Mesendoderm (in vitro differentiated cells): ENCODE measurements at regions not wholly inside any gene's neighbourhood (a gene's known extent, or its start where the extent isn't known, plus 50 kb on each side); places are given as distances from the start of the nearest gene placed in this dataset.

Experiments
- DNase-seq: peaks from one replicate; pipeline ENCODE4 v3.0.0; 2013
- H2AK5ac ChIP-seq: 2 replicates; pipeline ENCODE4 v1.6.1; 2013; ENCODE audit warnings: low read length, inconsistent platforms
- H2BK120ac ChIP-seq: 2 replicates; pipeline ENCODE4 v1.6.1; 2013; ENCODE audit warnings: low read depth, mild to moderate bottlenecking, low read length, moderate library complexity, mixed read lengths
- H2BK15ac ChIP-seq: replicated peaks from 2 replicates; pipeline ENCODE4 v1.6.1; 2013; ENCODE audit warnings: low read depth, mild to moderate bottlenecking, moderate library complexity
- H2BK5ac ChIP-seq: 2 replicates; pipeline ENCODE4 v1.6.1; 2013; ENCODE audit warnings: low read length, inconsistent platforms
- H3K18ac ChIP-seq: 2 replicates; pipeline ENCODE4 v1.6.1; 2013; ENCODE audit warnings: mild to moderate bottlenecking, low read length, mixed read lengths
- H3K23ac ChIP-seq: one replicate; pipeline ENCODE4 v1.6.1; 2013; ENCODE audit warnings: low read length
- H3K27ac ChIP-seq: 2 replicates; pipeline ENCODE4 v1.5.1; 2013; ENCODE audit warnings: low read depth, mild to moderate bottlenecking, inconsistent platforms, low read length, moderate library complexity
- H3K27me3 ChIP-seq: 2 replicates; pipeline ENCODE4 v1.6.1; 2013; ENCODE audit warnings: low read length, control low read depth, mild to moderate bottlenecking, inconsistent platforms; ENCODE audit not compliant: insufficient read depth, poor library complexity
- H3K36me3 ChIP-seq: 2 replicates; pipeline ENCODE4 v1.6.1; 2013; ENCODE audit warnings: low read length, inconsistent platforms; ENCODE audit not compliant: control insufficient read depth, insufficient read depth
- H3K4ac ChIP-seq: one replicate; pipeline ENCODE4 v1.6.1; 2013; ENCODE audit warnings: low read depth, mild to moderate bottlenecking, low read length, moderate library complexity
- H3K4me1 ChIP-seq: 2 replicates; pipeline ENCODE4 v1.6.1; 2013; ENCODE audit warnings: low read depth, low read length, inconsistent platforms; ENCODE audit not compliant: control insufficient read depth
- H3K4me2 ChIP-seq: 2 replicates; pipeline ENCODE4 v1.6.1; 2013; ENCODE audit warnings: low read length
- H3K4me3 ChIP-seq: 2 replicates; pipeline ENCODE4 v1.5.1; 2013; ENCODE audit warnings: mild to moderate bottlenecking, low read length
- H3K56ac ChIP-seq: one replicate; pipeline ENCODE4 v1.6.1; 2013; ENCODE audit warnings: low read length
- H3K79me1 ChIP-seq: 2 replicates; pipeline ENCODE4 v1.6.1; 2013; ENCODE audit warnings: low read length, inconsistent platforms
- H3K79me2 ChIP-seq: 2 replicates; pipeline ENCODE4 v1.6.1; 2013; ENCODE audit warnings: mild to moderate bottlenecking, low read length; ENCODE audit not compliant: control insufficient read depth, insufficient read depth
- H3K9ac ChIP-seq: 2 replicates; pipeline ENCODE4 v1.6.1; 2013; ENCODE audit warnings: low read length, inconsistent platforms
- H4K5ac ChIP-seq: one replicate; pipeline ENCODE4 v1.6.1; 2013; ENCODE audit warnings: low read length
- H4K8ac ChIP-seq: one replicate; pipeline ENCODE4 v1.6.1; 2013; ENCODE audit warnings: low read depth, mild to moderate bottlenecking, control low read depth, low read length, moderate library complexity
- WGBS: extraction: QIAGEN DNeasy Blood & Tissue Kit; methylation state at CpG from one replicate; pipeline ENCODE4 v1.1.7; 2013; ENCODE audit warnings: low lambda C conversion rate, missing lambda C conversion rate; ENCODE audit not compliant: insufficient coverage; ENCODE audit errors: extremely low coverage; 5-methylcytosine and 5-hydroxymethylcytosine counted together

- no peak overlapping the region for H2BK15ac ChIP-seq
- H3K4me1 ChIP-seq, result no peaks in the 10 kb centered on the region
- no peak overlapping the region for H3K23ac ChIP-seq
- H3K79me2 ChIP-seq, result no peaks in the 10 kb centered on the region
- no peak overlapping the region for H4K5ac ChIP-seq
- H3K4me3 ChIP-seq, result no peak overlapping the region
- no peak overlapping the region for H2AK5ac ChIP-seq
- no peak overlapping the region for H3K56ac ChIP-seq
- no peak overlapping the region for H2BK120ac ChIP-seq
- H3K4me2 ChIP-seq, result no peak overlapping the region
- DNase-seq, result no peak
- H3K36me3 ChIP-seq, result no peaks in the 10 kb centered on the region
- H3K4ac ChIP-seq, result no peak overlapping the region
- no peaks in the 10 kb centered on the region for H3K79me1 ChIP-seq
- no peak overlapping the region for H3K9ac ChIP-seq
- H2BK5ac ChIP-seq, result no peak overlapping the region
- no peak overlapping the region for H4K8ac ChIP-seq
- H3K18ac ChIP-seq, result no peak overlapping the region
- no CpG with 5 or more reads among the region's 1 CpG for WGBS
- no peak overlapping the region for H3K27ac ChIP-seq
- H3K27me3 ChIP-seq, result no peaks in the 10 kb centered on the region
These were observed 182.2 kb upstream of the GNAI1 start for GRCh38 chr7:79952399-79952798.

- Histone ChIP-seq H3K56ac (no peak overlapping the region), H3K27ac (no peak overlapping the region), H3K27me3 (no peaks in the 10 kb centered on the region), H2BK120ac (no peak overlapping the region), H3K4me1 (no peaks in the 10 kb centered on the region), H3K4me2 (no peak overlapping the region), H3K4ac (no peak overlapping the region), H2BK5ac (no peak overlapping the region), H3K79me1 (no peaks in the 10 kb centered on the region), H3K23ac (no peak overlapping the region), H3K9ac (no peak overlapping the region), H2BK15ac (no peak overlapping the region), H4K5ac (no peak overlapping the region), H3K18ac (no peak overlapping the region), H3K36me3 (no peaks in the 10 kb centered on the region), H3K4me3 (no peak overlapping the region), H4K8ac (no peak overlapping the region), H2AK5ac (no peak overlapping the region), H3K79me2 (no peaks in the 10 kb centered on the region)
- no peak for DNase-seq
- 100% methylated on average over 1 of the region's 2 CpGs for WGBS
These were observed 183.2 kb upstream of the GNAI1 start for GRCh38 chr7:79951415-79951814.

- no peak overlapping the region for H3K56ac ChIP-seq
- no peak overlapping the region for H3K18ac ChIP-seq
- no peak overlapping the region for H2BK5ac ChIP-seq
- no peak overlapping the region for H4K8ac ChIP-seq
- no peak overlapping the region for H3K23ac ChIP-seq
- H3K4me3 ChIP-seq, result no peak overlapping the region
- no peaks in the 10 kb centered on the region for H3K79me1 ChIP-seq
- H2BK15ac ChIP-seq, result no peak overlapping the region
- no CpG with 5 or more reads among the region's 3 CpGs for WGBS
- DNase-seq, result no peak
- H3K36me3 ChIP-seq, result no peaks in the 10 kb centered on the region
- H3K27me3 ChIP-seq, result no peaks in the 10 kb centered on the region
- H2BK120ac ChIP-seq, result no peak overlapping the region
- H4K5ac ChIP-seq, result no peak overlapping the region
- no peak overlapping the region for H3K4me2 ChIP-seq
- H2AK5ac ChIP-seq, result no peak overlapping the region
- no peak overlapping the region for H3K27ac ChIP-seq
- no peaks in the 10 kb centered on the region for H3K79me2 ChIP-seq
- H3K4ac ChIP-seq, result no peak overlapping the region
- no peaks in the 10 kb centered on the region for H3K4me1 ChIP-seq
- no peak overlapping the region for H3K9ac ChIP-seq
These were observed 184.9 kb upstream of the GNAI1 start for GRCh38 chr7:79949778-79950177.

GRCh38 chr7:79936281-79936983 is 198.2 kb upstream of the GNAI1 start:
- H3K79me2 ChIP-seq, result no peaks in the 10 kb centered on the region
- no peaks in the 10 kb centered on the region for H3K4me1 ChIP-seq
- no peak overlapping the region for H3K18ac ChIP-seq
- no peaks in the 10 kb centered on the region for H3K36me3 ChIP-seq
- no peak overlapping the region for H3K9ac ChIP-seq
- no peak overlapping the region for H3K56ac ChIP-seq
- no peak overlapping the region for H2BK15ac ChIP-seq
- no peak overlapping the region for H3K4me3 ChIP-seq
- no peak overlapping the region for H3K4ac ChIP-seq
- no peak overlapping the region for H4K8ac ChIP-seq
- no peak for DNase-seq
- H3K27ac ChIP-seq, result no peak overlapping the region
- H2BK120ac ChIP-seq, result no peak overlapping the region
- no peak overlapping the region for H3K4me2 ChIP-seq
- no CpG with 5 or more reads among the region's 3 CpGs for WGBS
- no peak overlapping the region for H3K23ac ChIP-seq
- H4K5ac ChIP-seq, result no peak overlapping the region
- H3K27me3 ChIP-seq, result no peaks in the 10 kb centered on the region
- no peak overlapping the region for H2AK5ac ChIP-seq
- H3K79me1 ChIP-seq, result no peaks in the 10 kb centered on the region
- no peak overlapping the region for H2BK5ac ChIP-seq

- no peaks in the 10 kb centered on the region for H3K79me2 ChIP-seq
- H3K79me1 ChIP-seq, result no peaks in the 10 kb centered on the region
- H3K27ac ChIP-seq, result no peak overlapping the region
- H3K56ac ChIP-seq, result no peak overlapping the region
- no peak overlapping the region for H3K4ac ChIP-seq
- no peaks in the 10 kb centered on the region for H3K36me3 ChIP-seq
- H3K27me3 ChIP-seq, result no peaks in the 10 kb centered on the region
- no peak overlapping the region for H3K23ac ChIP-seq
- H3K9ac ChIP-seq, result no peak overlapping the region
- no peak overlapping the region for H4K5ac ChIP-seq
- no peak overlapping the region for H3K18ac ChIP-seq
- H2BK15ac ChIP-seq, result no peak overlapping the region
- DNase-seq, result no peak
- WGBS, result no CpG with 5 or more reads among the region's 9 CpGs
- no peak overlapping the region for H2BK120ac ChIP-seq
- H3K4me3 ChIP-seq, result no peak overlapping the region
- H3K4me2 ChIP-seq, result no peak overlapping the region
- H4K8ac ChIP-seq, result no peak overlapping the region
- no peak overlapping the region for H2AK5ac ChIP-seq
- no peak overlapping the region for H2BK5ac ChIP-seq
- H3K4me1 ChIP-seq, result no peaks in the 10 kb centered on the region
These were observed 199.9 kb upstream of the GNAI1 start for GRCh38 chr7:79934727-79935126.

- Histone ChIP-seq H3K79me2 (no peaks in the 10 kb centered on the region), H3K79me1 (no peaks in the 10 kb centered on the region), H2BK15ac (no peak overlapping the region), H2BK120ac (no peak overlapping the region), H3K36me3 (no peaks in the 10 kb centered on the region), H3K4me3 (no peak overlapping the region), H4K8ac (no peak overlapping the region), H2BK5ac (no peak overlapping the region), H3K27ac (no peak overlapping the region), H3K9ac (no peak overlapping the region), H4K5ac (no peak overlapping the region), H3K4me2 (no peak overlapping the region), H2AK5ac (no peak overlapping the region), H3K18ac (no peak overlapping the region), H3K4me1 (no peaks in the 10 kb centered on the region), H3K4ac (no peak overlapping the region), H3K27me3 (no peaks in the 10 kb centered on the region), H3K23ac (no peak overlapping the region), H3K56ac (no peak overlapping the region)
- DNase-seq, result no peak
- WGBS, result no CpG with 5 or more reads among the region's 3 CpGs
These were observed 201.5 kb upstream of the GNAI1 start for GRCh38 chr7:79933144-79933543.
